ENCODE measurements at regions not wholly inside any gene's neighbourhood (a gene's known extent, or its start where the extent isn't known, plus 50 kb on each side); places are given as distances from the start of the nearest gene placed in this dataset.

DNA sequence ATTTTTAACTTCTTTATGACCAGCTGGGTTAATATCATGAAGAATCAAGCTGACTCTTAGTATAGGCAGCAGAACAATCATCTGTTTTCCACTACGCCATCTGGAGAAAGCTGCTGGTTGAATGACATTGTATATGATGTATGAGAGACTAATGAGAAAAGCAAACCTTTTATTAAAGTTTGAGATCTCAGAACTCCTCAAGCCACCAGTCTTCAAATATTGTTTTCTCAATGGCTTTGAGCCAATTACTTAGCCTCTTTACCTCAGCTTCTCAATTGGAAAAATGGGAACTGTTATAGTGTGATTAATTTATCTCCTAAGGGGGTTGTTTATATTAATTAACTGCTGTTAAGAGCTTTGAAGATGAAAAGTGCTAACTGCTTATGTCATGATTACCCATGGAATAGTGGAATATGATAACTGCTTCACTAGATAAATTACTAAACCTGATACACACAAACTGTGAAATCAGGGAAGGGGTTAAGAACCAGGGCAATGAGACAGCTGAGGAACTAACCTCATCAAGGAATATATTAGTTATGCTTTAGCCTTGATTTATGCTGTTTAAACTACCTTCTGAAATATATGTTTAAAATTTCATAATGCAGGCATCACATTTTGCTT, 330.1 kb downstream of the SOX2 start:
- Mint-ChIP-seq H3K27ac (no peak overlapping the region), H3K4me1 (no peaks in the 10 kb centered on the region), H3K4me3 (no peak overlapping the region), H3K9me3 (no peaks in the 10 kb centered on the region), H3K36me3 (ENCODE audit: low read depth) (no peaks in the 10 kb centered on the region), H3K27me3 (ENCODE audit: insufficient read depth) (peaks cover 2% of the 10 kb centered on the region)
- peaks cover 10% of the 10 kb centered on the region for H3K9me3 ChIP-seq (ENCODE audit: control insufficient read depth, low read length)
- H3K9ac ChIP-seq (ENCODE audit: extremely low read depth, low read length, poor library complexity, severe bottlenecking) = no peak overlapping the region
- no peak overlapping the region for H3K27ac ChIP-seq (ENCODE audit: low read depth, low read length)
- no peak for DNase-seq
- H3K36me3 ChIP-seq (ENCODE audit: control insufficient read depth, insufficient read depth, low read length) = no peaks in the 10 kb centered on the region
- no peak overlapping the region for H3K4me3 ChIP-seq (ENCODE audit: low read length)
- TF ChIP-seq, protein P1, sequence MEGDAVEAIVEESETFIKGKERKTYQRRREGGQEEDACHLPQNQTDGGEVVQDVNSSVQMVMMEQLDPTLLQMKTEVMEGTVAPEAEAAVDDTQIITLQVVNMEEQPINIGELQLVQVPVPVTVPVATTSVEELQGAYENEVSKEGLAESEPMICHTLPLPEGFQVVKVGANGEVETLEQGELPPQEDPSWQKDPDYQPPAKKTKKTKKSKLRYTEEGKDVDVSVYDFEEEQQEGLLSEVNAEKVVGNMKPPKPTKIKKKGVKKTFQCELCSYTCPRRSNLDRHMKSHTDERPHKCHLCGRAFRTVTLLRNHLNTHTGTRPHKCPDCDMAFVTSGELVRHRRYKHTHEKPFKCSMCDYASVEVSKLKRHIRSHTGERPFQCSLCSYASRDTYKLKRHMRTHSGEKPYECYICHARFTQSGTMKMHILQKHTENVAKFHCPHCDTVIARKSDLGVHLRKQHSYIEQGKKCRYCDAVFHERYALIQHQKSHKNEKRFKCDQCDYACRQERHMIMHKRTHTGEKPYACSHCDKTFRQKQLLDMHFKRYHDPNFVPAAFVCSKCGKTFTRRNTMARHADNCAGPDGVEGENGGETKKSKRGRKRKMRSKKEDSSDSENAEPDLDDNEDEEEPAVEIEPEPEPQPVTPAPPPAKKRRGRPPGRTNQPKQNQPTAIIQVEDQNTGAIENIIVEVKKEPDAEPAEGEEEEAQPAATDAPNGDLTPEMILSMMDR (conservative IDR thresholded peaks at IDR 0.05) = no peak
- no peaks in the 10 kb centered on the region for H3K4me1 ChIP-seq (ENCODE audit: control insufficient read depth, insufficient read depth, low read length)
- WGBS, 2 experiments (ENCODE audit: insufficient coverage in 1 of 2, insufficient read length in 1 of 2) = 89% methylated on average over 1 of the region's 1 CpG; no CpG with 5 or more reads in 1 of the 2 experiments
- H3K27me3 ChIP-seq (ENCODE audit: control insufficient read depth, insufficient read depth, low read length, poor library complexity, severe bottlenecking) = no peaks in the 10 kb centered on the region

DNA sequence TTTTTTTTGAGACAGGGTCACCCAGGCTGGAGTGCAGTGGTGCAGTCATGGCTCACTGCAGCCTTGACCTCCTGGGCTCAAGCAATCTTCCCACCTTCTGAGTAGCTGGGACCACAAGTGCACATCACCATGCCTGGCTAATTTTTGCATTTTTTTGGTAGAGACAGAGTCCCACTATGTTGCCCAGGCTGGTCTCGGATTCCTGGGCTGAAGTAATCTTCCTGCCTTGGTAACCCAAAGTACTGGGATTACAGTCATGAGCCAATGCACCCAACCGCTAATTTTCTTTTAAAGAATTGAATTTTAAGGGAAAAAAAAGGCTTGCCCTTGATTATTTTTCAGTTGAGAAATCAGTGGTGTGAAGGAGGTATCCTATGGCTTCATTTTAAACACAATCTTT, 334.0 kb downstream of the SOX2 start:
- H3K4me1 Mint-ChIP-seq = no peaks in the 10 kb centered on the region
- no peak overlapping the region for H3K9ac ChIP-seq (ENCODE audit: extremely low read depth, low read length, poor library complexity, severe bottlenecking)
- no peaks in the 10 kb centered on the region for H3K36me3 Mint-ChIP-seq (ENCODE audit: low read depth)
- peaks cover 2% of the 10 kb centered on the region for H3K27me3 Mint-ChIP-seq (ENCODE audit: insufficient read depth)
- no peaks in the 10 kb centered on the region for H3K9me3 ChIP-seq (ENCODE audit: control insufficient read depth, low read length)
- H3K27me3 ChIP-seq (ENCODE audit: control insufficient read depth, insufficient read depth, low read length, poor library complexity, severe bottlenecking) = no peaks in the 10 kb centered on the region
- no peaks in the 10 kb centered on the region for H3K36me3 ChIP-seq (ENCODE audit: control insufficient read depth, insufficient read depth, low read length)
- 89 to 93% methylated on average over 2 of the region's 2 CpGs for whole genome bisulfite sequencing, 2 experiments (ENCODE audit: insufficient coverage in 1 of 2, insufficient read length in 1 of 2)
- no peak overlapping the region for H3K4me3 Mint-ChIP-seq
- no peak overlapping the region for H3K4me3 ChIP-seq (ENCODE audit: low read length)
- H3K4me1 ChIP-seq (ENCODE audit: control insufficient read depth, insufficient read depth, low read length) = no peaks in the 10 kb centered on the region
- TF ChIP-seq, protein P1 (conservative IDR thresholded peaks at IDR 0.05) = no peak
- H3K9me3 Mint-ChIP-seq = no peaks in the 10 kb centered on the region
- H3K27ac Mint-ChIP-seq = no peak overlapping the region
- no peak overlapping the region for H3K27ac ChIP-seq (ENCODE audit: low read depth, low read length)
- no peak for DNase-seq

DNA sequence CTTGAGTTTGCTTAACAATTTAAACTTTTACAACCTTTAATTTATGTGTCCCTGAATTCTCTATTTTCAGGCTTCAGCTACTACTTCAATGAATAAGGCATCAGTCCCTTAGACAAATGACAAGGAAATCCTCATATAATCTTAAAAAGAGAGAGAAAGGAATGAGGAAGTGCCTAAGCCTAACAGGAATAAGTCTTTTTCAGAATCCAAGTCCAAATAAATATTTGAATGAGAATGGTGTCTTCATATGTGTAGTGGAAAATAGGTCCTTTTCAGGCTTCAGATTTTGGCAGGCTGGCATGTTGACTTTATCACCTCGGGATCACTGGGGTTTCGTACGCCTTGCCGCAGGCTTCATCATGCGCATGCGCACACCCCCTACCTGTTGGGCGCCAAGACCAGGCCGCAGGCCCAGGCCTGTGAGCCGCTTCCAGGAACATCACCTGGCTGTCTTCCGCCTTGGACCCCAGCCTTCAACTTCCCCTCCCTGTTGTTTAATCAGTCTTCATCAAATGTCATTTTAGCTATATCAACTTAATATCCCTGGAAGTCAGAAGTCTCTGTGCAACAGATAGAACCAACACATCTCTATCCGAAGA, 334.5 kb downstream of the SOX2 start:
- no peaks in the 10 kb centered on the region for H3K4me1 Mint-ChIP-seq
- peaks cover 2% of the 10 kb centered on the region for H3K27me3 Mint-ChIP-seq (ENCODE audit: insufficient read depth)
- TF ChIP-seq, protein P1 (conservative IDR thresholded peaks at IDR 0.05) = no peak
- Histone ChIP-seq H3K27ac (ENCODE audit: low read depth, low read length) (no peak overlapping the region), H3K36me3 (ENCODE audit: control insufficient read depth, insufficient read depth, low read length) (no peaks in the 10 kb centered on the region), H3K9me3 (ENCODE audit: control insufficient read depth, low read length) (no peaks in the 10 kb centered on the region), H3K4me1 (ENCODE audit: control insufficient read depth, insufficient read depth, low read length) (no peaks in the 10 kb centered on the region), H3K9ac (ENCODE audit: extremely low read depth, low read length, poor library complexity, severe bottlenecking) (no peak overlapping the region), H3K4me3 (ENCODE audit: low read length) (no peak overlapping the region), H3K27me3 (ENCODE audit: control insufficient read depth, insufficient read depth, low read length, poor library complexity, severe bottlenecking) (no peaks in the 10 kb centered on the region)
- H3K36me3 Mint-ChIP-seq (ENCODE audit: low read depth) = no peaks in the 10 kb centered on the region
- H3K4me3 Mint-ChIP-seq = no peak overlapping the region
- 96 to 99% methylated on average over 11 of the region's 11 CpGs for WGBS, 2 experiments (ENCODE audit: insufficient coverage in 1 of 2, insufficient read length in 1 of 2)
- no peaks in the 10 kb centered on the region for H3K9me3 Mint-ChIP-seq
- no peak overlapping the region for H3K27ac Mint-ChIP-seq
- DNase-seq = no peak
